Amygdala (tissue), 56 donors: ENCODE measurements at regions not wholly inside any gene's neighbourhood (a gene's known extent, or its start where the extent isn't known, plus 50 kb on each side); places are given as distances from the start of the nearest gene placed in this dataset.
"Not testable (repeated sequence)": the region's sequence is repeated elsewhere in the genome, so short reads cannot be mapped to it uniquely, and the experiment has no call there.

Source experiments
- DNase-seq, 56 donors: peaks; one replicate each; lab custom pipeline; 2025; lab: John Stamatoyannopoulos, UW

- no peak for DNase-seq
Observed at GRCh38 chr9:74366111-74366510, 131.0 kb upstream of the RORB start.

DNA sequence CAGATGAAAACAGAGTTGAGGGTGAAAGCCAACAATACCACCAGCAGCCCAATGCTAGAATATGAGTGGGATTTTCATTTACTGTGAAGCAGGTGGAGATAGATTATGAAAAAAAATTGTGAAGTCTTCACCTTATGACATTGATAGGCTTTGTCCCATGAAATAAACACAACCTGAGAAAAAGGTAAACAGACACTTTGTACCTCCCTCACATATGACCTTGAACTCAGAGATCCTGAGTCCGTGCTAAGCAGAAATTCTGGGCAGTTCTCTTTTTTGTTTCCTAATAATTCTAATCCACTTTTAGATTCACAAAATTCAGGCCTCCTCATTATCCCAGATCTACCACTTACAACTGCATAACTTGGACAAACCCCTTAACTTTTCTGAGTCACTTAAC is 127.3 kb upstream of the RORB start:
- no peak for DNase-seq

- no peak for DNase-seq
Observed at GRCh38 chr9:74373348-74373747, 123.8 kb upstream of the RORB start.

- DNase-seq, result peak in 4 of 56 donors; percentile 1 to 5 (median 1)
Observed at GRCh38 chr9:74379718-74380117, 117.4 kb upstream of the RORB start.

DNA sequence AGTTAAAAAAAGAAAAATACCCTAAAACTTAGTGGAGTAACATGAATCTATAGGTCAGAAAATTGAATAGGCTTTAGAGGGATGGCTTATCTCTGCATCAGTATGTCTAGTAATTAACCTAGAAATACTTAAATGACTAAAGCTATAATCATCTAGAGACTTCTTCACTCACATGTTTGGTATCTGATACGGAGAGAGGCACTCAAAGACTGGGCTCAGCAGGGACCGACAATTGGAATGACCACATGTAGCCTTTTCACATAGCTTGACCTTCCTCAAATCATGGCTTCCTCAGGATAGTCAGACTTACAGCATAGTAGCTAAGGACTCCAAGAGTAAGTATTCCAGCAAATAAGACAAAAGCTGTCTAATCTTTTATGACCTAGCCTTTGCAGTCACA is 105.3 kb upstream of the RORB start:
- no peak for DNase-seq

DNA sequence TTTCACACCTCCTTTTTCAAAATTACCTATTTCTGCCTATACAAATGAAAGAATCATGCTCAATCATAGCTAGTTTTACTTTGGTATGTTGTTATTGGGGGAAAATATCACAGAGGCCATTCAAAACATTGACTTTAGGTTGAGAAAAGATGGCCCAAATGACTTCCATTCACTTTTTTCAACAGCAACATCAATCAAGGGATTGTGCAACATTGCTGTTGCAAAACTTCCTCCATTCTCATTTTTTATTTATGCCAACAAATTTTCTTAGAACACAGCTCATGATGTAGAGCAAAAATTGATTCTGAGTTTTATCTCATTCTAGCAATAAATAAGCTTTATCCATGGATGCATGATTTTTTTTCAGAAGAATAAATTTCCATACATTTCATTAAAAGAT is 93.6 kb upstream of the RORB start:
- no peak for DNase-seq

- DNase-seq, result no peak
Observed at GRCh38 chr9:74404620-74405019, 92.5 kb upstream of the RORB start.

GRCh38 chr9:74407166-74407565 is 90.0 kb upstream of the RORB start:
- DNase-seq, result no peak

DNA sequence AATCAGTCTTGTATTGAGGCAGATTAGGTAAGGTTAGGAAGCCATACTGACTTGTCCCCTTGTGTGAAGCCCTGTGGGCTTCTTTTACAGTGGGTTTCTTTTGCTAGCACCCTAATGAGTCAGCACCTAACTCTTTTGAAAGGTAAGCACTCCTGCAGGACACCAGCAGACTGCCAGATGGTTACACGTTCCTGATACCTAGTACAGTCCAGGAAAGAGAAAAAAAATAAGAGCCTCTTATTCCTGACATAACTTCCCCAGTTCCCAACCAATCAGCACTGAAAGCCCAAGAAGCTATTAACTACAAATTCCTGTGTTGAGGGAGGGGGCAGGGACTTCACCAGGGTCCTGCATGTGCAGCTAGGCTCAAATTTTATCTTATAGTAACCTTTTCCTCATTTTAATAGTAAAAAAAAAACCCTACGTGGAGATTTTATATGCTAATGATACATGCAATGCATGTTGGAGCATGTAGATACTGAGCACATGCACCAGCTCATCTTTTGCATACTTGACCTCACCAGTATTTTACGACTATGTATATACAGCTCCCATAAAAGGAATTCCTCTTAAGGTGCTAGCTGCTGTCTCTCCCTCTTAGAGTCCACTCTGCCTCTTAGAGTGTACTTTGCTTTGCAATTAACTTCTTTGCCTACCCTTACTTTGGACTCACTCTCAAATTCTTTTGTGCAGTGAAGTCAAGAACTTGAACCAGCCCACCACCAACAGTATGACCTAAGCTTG is 84.7 kb upstream of the RORB start:
- no peak for DNase-seq

- no peak for DNase-seq
Observed at GRCh38 chr9:74413876-74414275, 83.3 kb upstream of the RORB start.

- DNase-seq, result no peak
Observed at GRCh38 chr9:74414325-74414724, 82.8 kb upstream of the RORB start.

GRCh38 chr9:74415995-74416394 is 81.1 kb upstream of the RORB start:
- no peak for DNase-seq

DNA sequence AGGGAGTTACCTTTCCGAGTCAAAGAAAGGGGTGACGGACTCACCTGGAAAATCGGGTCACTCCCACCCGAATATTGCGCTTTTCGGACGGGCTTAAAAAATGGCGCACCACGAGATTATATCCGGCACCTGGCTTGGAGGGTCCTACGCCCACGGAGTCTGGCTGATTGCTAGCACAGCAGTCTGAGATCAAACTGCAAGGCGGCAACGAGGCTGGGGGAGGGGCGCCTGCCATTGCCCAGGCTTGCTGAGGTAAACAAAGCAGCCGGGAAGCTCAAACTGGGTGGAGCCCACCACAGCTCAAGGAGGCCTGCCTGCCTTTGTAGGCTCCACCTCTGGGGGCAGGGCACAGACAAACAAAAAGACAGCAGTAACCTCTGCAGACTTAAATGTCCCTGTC is 72.6 kb upstream of the RORB start:
- DNase-seq, result not testable (repeated sequence)

DNA sequence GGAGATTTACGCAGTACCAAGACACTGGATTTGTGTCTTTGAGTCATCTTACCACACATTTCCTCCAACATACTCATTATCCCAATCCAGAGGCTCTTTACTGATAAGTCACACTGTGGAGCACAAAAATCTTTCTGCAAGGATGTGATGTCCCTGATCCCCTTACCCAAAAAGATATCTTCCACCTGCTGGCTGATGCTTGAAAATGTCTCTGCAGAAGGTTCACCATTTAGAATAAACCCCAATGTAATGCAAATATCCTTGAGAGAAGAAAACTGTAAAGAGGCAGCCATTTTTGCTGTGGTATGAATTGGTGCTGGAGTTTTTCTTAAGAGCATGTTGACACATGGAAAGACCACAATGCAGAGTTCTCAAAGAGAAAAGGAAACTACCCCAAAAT is 65.7 kb upstream of the RORB start:
- DNase-seq, result no peak

GRCh38 chr9:74443036-74443750 is 53.9 kb upstream of the RORB start:
- DNase-seq, result no peak

DNA sequence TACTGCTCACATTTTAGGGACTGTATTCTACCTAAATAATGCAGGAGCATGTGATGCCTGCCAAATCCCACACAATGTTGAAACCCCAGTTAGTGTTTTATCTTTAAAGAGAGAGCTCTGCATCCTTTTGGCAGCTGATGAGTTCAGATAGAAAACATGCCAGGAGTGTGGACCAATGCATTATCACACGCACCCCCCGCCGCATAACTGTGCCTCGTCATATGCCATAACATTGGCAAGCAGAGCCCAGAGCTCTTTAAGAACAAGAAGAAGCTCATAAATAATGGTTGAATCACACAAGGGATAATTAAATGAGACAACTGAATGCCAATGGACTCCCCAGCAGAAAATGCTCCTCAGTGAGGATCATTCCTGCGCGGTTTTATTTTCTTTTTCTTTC is 52.8 kb upstream of the RORB start:
- DNase-seq, result no peak
